Sigmoid colon (tissue), 6 donors: ENCODE measurements at regions not wholly inside any gene's neighbourhood (a gene's known extent, or its start where the extent isn't known, plus 50 kb on each side); places are given as distances from the start of the nearest gene placed in this dataset.
"Not testable (repeated sequence)": the region's sequence is repeated elsewhere in the genome, so short reads cannot be mapped to it uniquely, and the experiment has no call there.

ENCODE experiments used
- DNase-seq: peaks from one replicate; pipeline ENCODE4 v3.0.0-alpha.2; 2019
- H3K27ac ChIP-seq, 4 donors: fragments of 200-600 bp; sonication (generic); one replicate each; pipeline ENCODE4 v1.5.1; 2016 to 2019; ENCODE audit warnings: mild to moderate bottlenecking in 1 of 4
- H3K27me3 ChIP-seq, 3 donors: fragments of 200-600 bp; sonication (generic); one replicate each; pipeline ENCODE4 v1.5.1; 2019; ENCODE audit warnings: mild to moderate bottlenecking in 1 of 3
- H3K36me3 ChIP-seq, 4 donors: fragments of 200-600 bp; sonication (generic); one replicate each; pipeline ENCODE4 v1.5.1; 2016 to 2019
- H3K4me1 ChIP-seq, 4 donors: fragments of 200-600 bp; sonication (generic); one replicate each; pipeline ENCODE4 v1.5.1; 2017 to 2019
- H3K4me3 ChIP-seq, 4 donors: fragments of 200-600 bp; sonication (generic); one replicate each; pipeline ENCODE4 v1.5.1; 2017 to 2019; ENCODE audit warnings: mild to moderate bottlenecking in 2 of 4, moderate library complexity in 1 of 4
- H3K9me3 ChIP-seq, 4 donors: fragments of 200-600 bp in 3 of 4; sonication (generic) in 3 of 4; one replicate each; pipeline versions ENCODE4 v1.5.1 to v1.6.1; 2013 to 2019
- EP300 ChIP-seq, 4 donors: sonication (generic); formaldehyde crosslinking; IDR thresholded peaks; one replicate each; pipeline ENCODE4 v1.6.1; 2017; ENCODE audit warnings: antibody characterized with exemption in 4 of 4
- POLR2A ChIP-seq, 2 donors: fragments of 450-650 bp; IDR thresholded peaks; one replicate each; pipeline ENCODE4 v1.6.1; 2016; ENCODE audit warnings: antibody characterized with exemption in 2 of 2, mild to moderate bottlenecking in 2 of 2, moderate library complexity in 2 of 2
- POLR2AphosphoS5 ChIP-seq, 4 donors: sonication (generic); formaldehyde crosslinking; IDR thresholded peaks; one replicate each; pipeline ENCODE4 v1.6.1; 2017; ENCODE audit warnings: antibody characterized with exemption in 4 of 4
- WGBS, 2 donors: extraction: QIAGEN DNeasy Blood & Tissue Kit; methylation state at CpG; one replicate each; pipeline ENCODE4 v1.1.7; 2013; 5-methylcytosine and 5-hydroxymethylcytosine counted together
- intact Hi-C: fragments of 100-400 bp; cut with DNase I; formaldehyde crosslinking; loops from one replicate; pipeline ENCODE4 v1.15.1; 2023
- TF ChIP-seq, protein P1 (sequence below), 4 experiments: fragments of 450-650 bp in 3 of 4; fragments of 200-600 bp in 1 of 4; IDR thresholded peaks; one replicate each; pipeline ENCODE4 v1.5.1; 2016 to 2019; ENCODE audit warnings: antibody characterized with exemption in 4 of 4, mild to moderate bottlenecking in 3 of 4, moderate library complexity in 2 of 4
- donor health status: healthy with polysubstance abuse.
- donor health status: healthy.

DNA sequence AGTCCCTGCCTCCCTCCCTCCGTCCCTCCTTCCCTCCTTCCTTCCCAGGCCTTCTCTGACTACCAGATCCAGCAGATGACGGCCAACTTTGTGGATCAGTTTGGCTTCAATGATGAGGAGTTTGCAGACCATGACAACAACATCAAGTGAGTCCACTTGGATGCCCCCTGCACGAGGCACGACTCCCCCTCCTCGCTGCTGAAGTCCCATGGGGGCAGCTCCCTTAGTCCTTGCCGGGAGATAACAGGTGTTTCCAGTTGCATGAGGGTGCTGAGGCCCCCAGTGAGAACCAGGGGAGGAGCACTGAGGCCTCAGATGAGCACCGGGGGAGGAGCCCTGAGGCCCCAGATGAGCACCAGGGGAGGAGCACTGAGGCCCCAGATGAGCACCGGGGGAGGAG lies 200.0 kb downstream of the LIPI start:
- intact Hi-C loops: no loop called here
- no peak for TF ChIP-seq POLR2A (IDR thresholded peaks at IDR 0.05)
- no peak for TF ChIP-seq EP300 (IDR thresholded peaks at IDR 0.05)
- TF ChIP-seq, protein P1, sequence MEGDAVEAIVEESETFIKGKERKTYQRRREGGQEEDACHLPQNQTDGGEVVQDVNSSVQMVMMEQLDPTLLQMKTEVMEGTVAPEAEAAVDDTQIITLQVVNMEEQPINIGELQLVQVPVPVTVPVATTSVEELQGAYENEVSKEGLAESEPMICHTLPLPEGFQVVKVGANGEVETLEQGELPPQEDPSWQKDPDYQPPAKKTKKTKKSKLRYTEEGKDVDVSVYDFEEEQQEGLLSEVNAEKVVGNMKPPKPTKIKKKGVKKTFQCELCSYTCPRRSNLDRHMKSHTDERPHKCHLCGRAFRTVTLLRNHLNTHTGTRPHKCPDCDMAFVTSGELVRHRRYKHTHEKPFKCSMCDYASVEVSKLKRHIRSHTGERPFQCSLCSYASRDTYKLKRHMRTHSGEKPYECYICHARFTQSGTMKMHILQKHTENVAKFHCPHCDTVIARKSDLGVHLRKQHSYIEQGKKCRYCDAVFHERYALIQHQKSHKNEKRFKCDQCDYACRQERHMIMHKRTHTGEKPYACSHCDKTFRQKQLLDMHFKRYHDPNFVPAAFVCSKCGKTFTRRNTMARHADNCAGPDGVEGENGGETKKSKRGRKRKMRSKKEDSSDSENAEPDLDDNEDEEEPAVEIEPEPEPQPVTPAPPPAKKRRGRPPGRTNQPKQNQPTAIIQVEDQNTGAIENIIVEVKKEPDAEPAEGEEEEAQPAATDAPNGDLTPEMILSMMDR (IDR thresholded peaks at IDR 0.05): no peak
- no peak for TF ChIP-seq POLR2AphosphoS5 (IDR thresholded peaks at IDR 0.05)
- Histone ChIP-seq H3K27ac (no peak overlapping the region), H3K27me3 (no peaks in the 10 kb centered on the region), H3K9me3 (no peaks in the 10 kb centered on the region), H3K36me3 (no peaks in the 10 kb centered on the region), H3K4me1 (no peaks in the 10 kb centered on the region), H3K4me3 (no peak overlapping the region)
- DNase-seq: no peak
- WGBS, 2 donors: 84 to 86% methylated on average over 8 of the region's 8 CpGs

DNA sequence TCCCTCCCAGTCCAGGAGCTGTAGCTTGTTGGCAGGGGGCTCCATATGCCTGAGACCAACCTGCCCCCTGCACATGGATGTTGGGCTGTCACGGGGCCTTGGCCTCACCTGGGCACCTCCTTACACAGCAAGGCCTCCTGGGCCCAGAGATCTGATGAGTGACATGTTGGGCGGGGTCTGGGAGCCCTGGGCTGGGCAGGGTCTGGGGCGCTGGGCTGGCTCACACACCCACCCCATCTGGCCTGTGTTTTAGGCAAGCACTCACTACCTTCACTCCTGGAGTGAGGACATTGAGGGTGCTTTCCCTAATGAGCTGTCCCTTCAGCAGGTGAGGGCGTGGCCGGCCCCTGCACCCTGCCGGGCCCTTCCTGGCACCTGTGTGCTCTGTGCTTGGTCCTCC lies 200.8 kb downstream of the LIPI start:
- intact Hi-C loops, H3K4me3 ChIP-seq: not testable (repeated sequence)
- 77 to 83% methylated on average over 6 of the region's 6 CpGs for WGBS, 2 donors

DNA sequence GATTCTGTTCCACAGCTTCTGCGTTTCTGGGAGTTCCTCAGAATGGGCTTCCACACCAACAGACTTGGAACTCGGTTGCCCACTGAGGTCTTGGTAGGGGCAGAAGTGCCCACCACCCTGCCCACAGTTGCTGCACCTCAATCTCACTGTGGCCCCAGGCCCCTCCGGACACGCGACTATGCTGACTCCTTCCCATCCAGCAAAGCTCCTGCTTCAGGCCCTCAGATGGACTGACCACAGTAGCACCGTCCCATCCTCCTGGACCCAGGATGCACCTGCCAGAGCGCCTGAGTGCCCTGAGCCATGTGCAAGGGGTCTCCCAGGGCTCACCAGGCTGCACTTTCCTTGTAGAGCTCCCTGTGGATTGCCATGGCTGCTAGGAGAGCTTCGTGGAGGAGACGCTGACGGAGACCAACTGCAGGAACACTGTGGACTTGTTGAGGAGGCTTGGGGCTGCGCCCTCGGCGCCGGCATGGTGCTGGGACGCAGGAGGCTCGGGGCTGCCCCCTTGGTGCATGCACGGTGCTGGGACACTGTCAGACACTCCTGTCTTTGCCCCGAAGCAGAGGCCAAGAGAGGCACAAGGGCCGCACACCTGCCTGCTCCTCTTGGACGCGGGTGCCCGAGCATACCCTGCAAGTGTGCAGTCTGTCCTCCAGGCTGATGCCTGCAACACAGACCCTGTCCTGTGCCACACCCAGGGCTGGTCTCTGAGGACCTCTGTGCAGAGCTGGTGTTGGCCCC lies 201.3 kb downstream of the LIPI start:
- H3K9me3 ChIP-seq, H3K27ac ChIP-seq, intact Hi-C loops, H3K4me1 ChIP-seq, DNase-seq, H3K36me3 ChIP-seq, H3K27me3 ChIP-seq, H3K4me3 ChIP-seq: not testable (repeated sequence)
- 92 to 93% methylated on average over 22 of the region's 22 CpGs for WGBS, 2 donors

More for the DNA sequence above, 200.8 kb downstream of the LIPI start:
- H3K36me3 ChIP-seq, H3K27ac ChIP-seq, H3K9me3 ChIP-seq, H3K4me1 ChIP-seq, H3K27me3 ChIP-seq, DNase-seq: not testable (repeated sequence)

DNA sequence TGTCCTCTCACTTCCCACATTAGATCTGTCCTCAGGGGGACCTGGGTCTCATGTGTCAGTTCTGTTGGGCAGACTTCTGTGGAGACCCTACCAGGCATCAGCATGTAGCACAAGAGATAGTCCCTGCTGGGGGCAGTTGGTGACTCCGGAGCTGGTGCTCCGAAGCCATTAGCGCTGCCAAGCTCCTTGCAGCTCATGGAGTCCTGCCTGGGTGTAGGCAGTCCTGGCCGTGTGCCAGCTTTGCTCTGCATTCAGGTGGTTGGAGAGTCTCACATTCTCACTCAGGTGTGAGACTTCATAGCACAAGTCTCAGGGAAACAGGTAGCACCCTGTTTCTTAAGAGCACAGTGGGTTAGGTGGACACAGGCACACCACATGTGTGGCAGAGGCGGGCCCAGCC lies 202.3 kb downstream of the LIPI start:
- 81 to 89% methylated on average over 5 of the region's 5 CpGs for WGBS, 2 donors
- H3K36me3 ChIP-seq, DNase-seq, H3K4me1 ChIP-seq, H3K27me3 ChIP-seq, H3K9me3 ChIP-seq, H3K27ac ChIP-seq, intact Hi-C loops, H3K4me3 ChIP-seq: not testable (repeated sequence)

DNA sequence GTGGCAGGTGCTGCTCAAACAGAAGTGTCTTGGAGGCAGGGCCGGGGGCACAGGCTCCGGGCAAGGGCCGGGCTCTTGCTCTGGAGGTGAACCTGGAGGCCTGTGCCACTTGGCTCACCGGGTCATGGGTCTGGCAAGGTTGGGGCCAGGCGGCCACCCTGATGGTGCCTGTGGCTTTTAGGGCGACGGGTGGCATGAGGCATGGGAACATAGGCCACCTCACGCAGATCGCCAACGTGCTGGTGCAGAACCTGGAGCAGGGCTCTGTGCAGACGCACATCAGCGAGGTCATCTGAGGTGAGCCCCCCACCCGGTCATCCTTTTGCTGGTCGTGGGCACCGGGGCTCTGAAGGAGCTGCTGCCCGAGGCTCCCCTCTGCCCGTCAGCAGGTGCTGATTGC lies 202.7 kb downstream of the LIPI start:
- H3K4me3 ChIP-seq, H3K27me3 ChIP-seq, DNase-seq, intact Hi-C loops, H3K27ac ChIP-seq, H3K9me3 ChIP-seq, H3K4me1 ChIP-seq, H3K36me3 ChIP-seq: not testable (repeated sequence)
- WGBS, 2 donors: 93 to 94% methylated on average over 17 of the region's 17 CpGs

DNA sequence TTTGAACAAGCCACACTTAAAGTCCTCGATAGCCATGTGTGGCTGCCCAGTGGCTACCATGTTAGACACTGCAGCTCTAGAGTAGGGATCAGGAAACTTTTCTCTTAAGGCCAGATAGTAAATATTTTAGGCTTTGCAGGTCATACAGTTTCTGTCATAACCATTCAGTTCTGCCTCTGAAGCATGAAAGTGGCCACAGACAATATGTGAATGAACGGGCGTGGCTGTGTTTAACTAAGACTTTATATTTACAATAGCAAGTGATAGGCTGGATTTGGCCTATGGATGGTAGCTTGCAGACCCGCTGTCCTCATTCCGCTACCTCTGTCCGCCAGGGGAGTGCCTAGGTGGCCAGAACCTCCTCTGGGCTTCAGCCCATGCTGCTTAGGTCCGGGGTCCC lies 204.6 kb downstream of the LIPI start:
- WGBS, 2 donors: 39 to 76% methylated on average over 6 of the region's 7 CpGs
- H3K4me3 ChIP-seq, H3K36me3 ChIP-seq, H3K9me3 ChIP-seq, H3K27me3 ChIP-seq, DNase-seq, intact Hi-C loops, H3K4me1 ChIP-seq, H3K27ac ChIP-seq: not testable (repeated sequence)

DNA sequence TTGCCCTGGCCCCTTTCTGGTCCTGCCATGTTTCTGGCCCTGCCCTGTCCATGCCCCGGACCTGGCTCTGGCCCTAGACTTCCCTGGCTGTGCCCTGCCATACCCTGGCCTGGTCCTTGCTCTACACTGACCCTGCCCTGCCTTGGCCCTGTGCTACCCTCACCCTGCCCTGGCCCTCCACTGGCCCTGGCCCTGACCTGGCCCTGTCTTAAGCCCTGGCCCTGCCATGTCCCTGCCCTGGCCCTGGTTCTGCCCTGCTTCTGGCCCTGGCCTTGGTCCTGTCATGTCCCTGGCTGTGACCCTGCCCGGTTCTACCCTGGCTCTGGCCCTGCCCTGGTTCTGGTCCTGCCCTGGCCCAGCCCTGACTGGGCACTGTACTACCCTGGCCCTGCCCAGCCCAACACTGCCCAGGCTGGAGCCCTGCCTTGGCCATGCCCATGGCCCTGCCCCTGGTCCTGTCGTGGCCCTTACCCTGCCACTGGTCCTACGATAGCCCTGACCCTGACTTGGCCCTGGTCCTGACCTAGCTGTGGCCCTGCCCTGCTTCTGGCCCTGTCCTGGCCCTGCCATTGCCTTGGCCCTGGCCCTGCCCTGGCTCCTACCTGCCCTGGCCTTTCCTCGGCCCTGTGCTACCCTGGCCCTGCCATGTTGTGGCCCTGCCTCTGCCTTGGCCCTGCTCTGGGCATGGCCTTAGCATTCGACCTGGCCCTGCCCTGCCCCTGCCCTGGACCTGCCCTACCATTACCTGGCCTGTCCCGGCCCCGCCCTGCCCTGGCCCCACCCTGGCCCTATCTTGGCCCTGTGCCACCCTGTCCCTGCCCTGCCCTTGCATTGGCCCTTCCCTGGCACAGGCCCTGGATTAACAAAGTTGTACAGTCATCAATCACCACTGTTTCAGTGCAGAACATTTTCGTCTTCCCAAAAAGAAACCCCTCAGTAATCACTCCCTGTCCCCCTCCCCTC lies 223.5 kb downstream of the LIPI start:
- H3K36me3 ChIP-seq, H3K4me3 ChIP-seq, intact Hi-C loops, DNase-seq, H3K27me3 ChIP-seq, H3K27ac ChIP-seq, H3K9me3 ChIP-seq, H3K4me1 ChIP-seq: not testable (repeated sequence)
- 49 to 71% methylated on average over 8 of the region's 9 CpGs for WGBS, 2 donors

DNA sequence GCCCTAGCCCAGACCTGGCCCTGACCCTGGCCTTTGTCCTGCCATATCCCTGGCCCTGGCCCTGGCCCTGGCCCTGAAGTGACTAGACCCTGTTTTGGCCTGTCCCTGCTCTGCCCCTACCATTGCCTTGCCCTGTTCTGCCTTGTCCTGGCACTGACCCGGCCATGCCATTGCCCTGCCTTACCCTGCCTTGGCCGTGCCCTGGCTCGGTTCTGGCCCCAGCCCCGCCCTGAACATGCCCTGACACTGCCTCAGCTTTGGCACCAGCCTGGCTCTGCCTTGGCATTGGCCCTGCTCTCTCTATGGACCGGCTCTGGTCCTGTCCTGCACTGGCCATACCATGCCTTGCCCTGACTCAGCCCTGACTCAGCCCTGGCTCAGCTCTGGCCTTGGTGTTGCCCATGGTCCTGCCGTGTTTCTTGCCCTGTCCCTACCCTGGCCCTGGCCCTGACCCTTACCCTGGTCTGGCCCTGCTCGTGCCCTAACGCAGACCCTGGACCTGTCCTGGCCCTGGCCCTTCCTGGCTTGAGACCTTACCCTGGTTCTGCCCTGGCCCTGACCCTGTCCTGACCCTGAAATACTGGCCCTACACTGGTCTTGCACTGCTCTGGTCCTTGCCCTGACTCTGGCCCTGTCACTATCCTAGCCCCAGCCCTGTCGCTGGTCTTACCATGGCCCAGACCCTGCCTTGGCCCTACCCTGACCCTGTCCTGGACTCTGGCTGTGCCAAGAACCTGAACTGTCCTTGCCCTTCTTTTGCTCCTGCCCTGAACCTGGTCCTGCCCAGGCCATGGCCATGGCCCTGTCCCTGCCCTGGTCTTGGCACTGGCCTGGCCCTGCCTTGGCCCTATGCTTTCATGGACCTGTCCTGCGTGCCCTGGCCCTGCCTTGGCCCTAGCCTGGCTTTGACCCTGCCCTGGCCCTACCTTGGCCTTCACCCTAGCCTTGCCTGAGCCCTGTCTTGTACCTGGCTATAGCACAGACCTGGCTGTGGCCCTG lies 224.6 kb downstream of the LIPI start:
- H3K36me3 ChIP-seq, H3K4me3 ChIP-seq, H3K4me1 ChIP-seq, intact Hi-C loops, DNase-seq, H3K27me3 ChIP-seq, H3K27ac ChIP-seq, H3K9me3 ChIP-seq: not testable (repeated sequence)
- WGBS, 2 donors: 84 to 85% methylated on average over 10 of the region's 10 CpGs

DNA sequence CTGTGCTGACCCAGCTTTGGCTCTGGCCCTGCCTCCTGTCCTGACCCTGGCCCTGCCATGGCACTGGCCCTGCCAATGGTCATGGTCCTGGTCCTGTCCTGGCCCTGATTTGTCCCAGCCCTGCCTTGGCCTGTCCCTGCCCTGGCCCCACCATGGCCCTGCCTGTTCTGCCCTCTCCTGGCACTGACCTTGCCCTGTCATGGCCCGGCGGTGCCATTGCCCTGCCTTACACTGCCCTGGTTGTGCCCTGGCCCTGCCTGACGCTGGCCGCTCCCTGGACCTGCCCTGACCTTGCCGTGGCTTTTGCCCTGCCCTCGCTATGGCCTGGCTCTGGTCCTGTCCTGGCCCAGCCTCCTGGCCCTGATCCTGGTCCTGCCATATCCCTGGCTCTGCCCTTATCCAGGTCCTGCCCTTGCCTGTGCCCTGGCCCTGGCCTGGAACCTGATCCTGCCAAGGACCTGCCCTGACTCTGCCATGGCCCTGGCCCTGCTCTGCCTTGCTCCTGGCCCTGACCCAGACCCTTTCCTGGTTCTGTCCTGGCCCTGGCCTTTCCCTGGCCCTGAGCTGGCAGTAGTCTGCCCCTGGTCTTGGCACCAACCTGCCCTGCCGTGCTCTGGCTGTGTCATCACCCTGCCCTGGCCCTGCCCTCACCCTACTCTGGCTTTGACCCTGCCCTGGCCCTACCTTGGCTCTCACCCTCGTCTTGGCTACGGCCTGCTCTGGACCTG lies 225.5 kb downstream of the LIPI start:
- H3K27ac ChIP-seq, H3K27me3 ChIP-seq, H3K36me3 ChIP-seq, H3K4me1 ChIP-seq, H3K9me3 ChIP-seq, DNase-seq, H3K4me3 ChIP-seq, intact Hi-C loops: not testable (repeated sequence)
- 73 to 77% methylated on average over 8 to 9 of the region's 9 CpGs for WGBS, 2 donors

DNA sequence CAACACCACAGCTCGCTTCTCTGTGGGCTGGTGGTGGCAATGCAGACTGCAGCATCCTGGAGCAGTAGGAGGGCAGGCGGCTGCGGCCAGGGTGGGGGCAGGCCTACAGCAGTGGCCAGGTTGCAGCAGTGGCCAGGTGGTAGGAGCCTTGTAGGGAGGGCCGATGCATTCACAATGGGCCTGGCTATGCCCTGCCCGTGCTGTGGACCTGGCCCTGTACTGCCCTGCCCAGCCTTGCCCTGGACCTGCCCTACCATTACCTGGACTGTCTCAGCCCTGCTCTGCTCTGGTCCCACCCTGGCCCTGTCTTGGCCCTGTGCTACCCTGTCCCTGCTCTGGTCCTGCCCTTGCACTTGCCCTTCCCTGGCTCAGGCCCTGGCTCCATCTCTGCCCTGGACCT lies 226.0 kb downstream of the LIPI start:
- H3K9me3 ChIP-seq, H3K36me3 ChIP-seq, H3K4me1 ChIP-seq, H3K4me3 ChIP-seq, H3K27ac ChIP-seq, H3K27me3 ChIP-seq, intact Hi-C loops, DNase-seq: not testable (repeated sequence)
- 88 to 90% methylated on average over 4 to 5 of the region's 5 CpGs for WGBS, 2 donors
